ENCODE measurements at regions not wholly inside any gene's neighbourhood (a gene's known extent, or its start where the extent isn't known, plus 50 kb on each side); places are given as distances from the start of the nearest gene placed in this dataset.

DNA sequence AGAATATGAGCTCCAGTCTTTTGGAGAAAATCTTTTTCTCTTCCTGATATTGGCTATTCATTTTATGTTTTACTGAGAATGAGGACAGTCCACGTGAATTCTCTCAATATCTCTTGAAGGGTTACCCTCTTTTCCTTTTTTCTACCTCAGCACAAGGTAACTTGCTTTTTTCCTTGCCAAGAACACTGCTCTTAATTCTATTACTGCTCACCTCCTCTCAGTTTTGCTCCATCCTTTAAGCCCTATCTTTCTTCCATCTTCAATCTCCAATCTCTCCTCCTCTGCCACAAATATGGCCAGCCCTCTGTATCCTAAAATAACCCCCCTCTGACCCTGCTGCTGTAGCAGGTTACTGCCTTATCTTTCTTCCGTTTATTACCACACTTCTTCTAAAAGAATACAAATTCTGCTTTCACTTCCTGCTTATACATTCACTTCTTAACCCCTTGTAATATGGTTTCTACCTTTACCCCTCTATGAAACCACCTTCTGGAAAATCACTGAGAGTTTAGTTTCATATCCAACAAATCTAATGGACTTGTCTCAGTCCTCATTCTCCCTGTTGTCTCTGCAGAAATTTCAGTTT is 89.0 kb downstream of the NFKBIZ start:
- Histone ChIP-seq H3K4me3 (ENCODE audit: low read depth, low read length) (no peak overlapping the region), H3K27ac (ENCODE audit: low read depth, low read length) (no peak overlapping the region), H3K4me1 (ENCODE audit: control insufficient read depth, insufficient read depth, low read length) (no peaks in the 10 kb centered on the region)

DNA sequence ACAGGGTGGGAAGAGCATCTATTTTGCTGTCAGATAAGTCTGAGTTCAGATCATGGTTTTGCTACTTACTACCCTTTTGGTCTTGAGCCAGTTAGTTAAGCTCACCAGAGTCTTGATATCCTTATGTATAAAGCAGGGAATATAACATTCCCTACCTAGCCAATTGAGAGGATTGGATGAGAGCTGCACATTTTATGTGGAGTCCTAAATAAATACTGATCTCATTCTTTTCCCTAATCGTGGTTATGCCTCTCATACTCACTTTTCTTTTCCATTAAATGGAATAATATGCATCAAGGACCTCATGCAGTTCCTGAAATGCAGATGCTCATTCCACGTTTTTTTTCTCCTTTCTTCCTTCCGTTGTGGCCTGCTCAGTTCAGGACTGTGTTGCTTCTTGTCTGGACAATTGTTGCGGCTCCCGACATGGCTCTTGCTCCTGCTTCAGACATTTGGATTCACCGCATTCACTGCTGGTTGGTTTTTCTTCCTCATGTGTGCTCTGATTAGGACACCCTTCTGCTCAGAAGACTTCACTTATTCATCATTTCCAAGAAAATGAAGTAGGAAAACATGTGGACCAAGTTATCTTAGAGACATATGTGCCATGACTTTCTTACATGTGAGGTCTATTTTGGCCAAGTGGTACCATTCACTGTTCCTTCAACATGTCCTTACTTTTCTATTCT is 90.2 kb downstream of the NFKBIZ start:
- no peaks in the 10 kb centered on the region for H3K9me3 ChIP-seq (ENCODE audit: control insufficient read depth, insufficient read depth, low read depth, low read length)
- no peaks in the 10 kb centered on the region for H3K27me3 ChIP-seq (ENCODE audit: control insufficient read depth, insufficient read depth, low read length)
- H3K36me3 ChIP-seq (ENCODE audit: control insufficient read depth, insufficient read depth, low read length): no peaks in the 10 kb centered on the region
- H3K4me1 ChIP-seq (ENCODE audit: control insufficient read depth, insufficient read depth, low read length): no peaks in the 10 kb centered on the region
- no peak overlapping the region for H3K27ac ChIP-seq (ENCODE audit: low read depth, low read length)
- H3K9ac ChIP-seq (ENCODE audit: low read length): no peak overlapping the region
- no peak overlapping the region for H3K4me3 ChIP-seq (ENCODE audit: low read depth, low read length)

More for the DNA sequence above, 89.0 kb downstream of the NFKBIZ start:
- Histone ChIP-seq H3K9me3 (ENCODE audit: control insufficient read depth, insufficient read depth, low read depth, low read length) (no peaks in the 10 kb centered on the region), H3K9ac (ENCODE audit: low read length) (no peak overlapping the region), H3K27me3 (ENCODE audit: control insufficient read depth, insufficient read depth, low read length) (no peaks in the 10 kb centered on the region), H3K36me3 (ENCODE audit: control insufficient read depth, insufficient read depth, low read length) (no peaks in the 10 kb centered on the region)

DNA sequence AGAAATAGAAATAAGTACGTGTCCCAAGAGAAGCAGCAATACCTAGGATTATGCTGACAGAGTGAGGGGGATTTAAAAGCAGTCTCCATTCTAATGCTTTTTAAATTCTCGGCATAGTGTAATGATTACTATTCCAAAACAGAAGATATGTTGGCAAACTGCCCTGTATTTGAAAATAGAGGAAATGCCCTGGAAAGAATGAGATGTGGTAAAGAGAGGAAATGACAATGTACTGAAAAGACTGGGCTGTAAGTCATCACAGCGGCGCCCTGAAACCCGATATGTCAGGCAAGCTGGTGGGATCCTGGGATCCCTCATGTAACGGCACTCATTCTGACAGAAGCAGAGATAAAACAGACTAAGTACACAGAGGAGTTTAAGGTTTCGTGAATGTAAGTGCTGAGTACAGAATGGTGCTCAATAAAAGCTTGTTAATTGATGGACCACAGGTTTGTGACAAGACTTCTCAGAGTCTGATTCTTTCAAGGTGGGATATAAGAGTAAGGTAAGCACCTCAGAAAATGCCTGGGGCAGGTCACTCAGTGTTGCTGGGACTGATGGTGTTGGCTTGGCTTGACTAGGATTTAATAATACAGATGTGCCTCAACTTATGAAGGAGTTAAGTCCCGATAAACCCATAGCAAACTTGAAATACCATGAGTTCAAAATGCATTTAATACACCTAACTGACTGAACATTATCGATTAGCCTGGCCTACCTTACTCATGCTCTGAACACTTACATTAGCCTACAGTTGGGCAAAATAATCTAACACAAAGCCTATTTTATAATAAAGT is 91.4 kb downstream of the NFKBIZ start:
- no peak overlapping the region for H3K27ac ChIP-seq (ENCODE audit: low read depth, low read length)
- H3K27me3 ChIP-seq (ENCODE audit: control insufficient read depth, insufficient read depth, low read length): no peaks in the 10 kb centered on the region
- no peak overlapping the region for H3K4me3 ChIP-seq (ENCODE audit: low read depth, low read length)
- no peak overlapping the region for H3K9ac ChIP-seq (ENCODE audit: low read length)
- H3K36me3 ChIP-seq (ENCODE audit: control insufficient read depth, insufficient read depth, low read length): no peaks in the 10 kb centered on the region
- no peaks in the 10 kb centered on the region for H3K9me3 ChIP-seq (ENCODE audit: control insufficient read depth, insufficient read depth, low read depth, low read length)
- H3K4me1 ChIP-seq (ENCODE audit: control insufficient read depth, insufficient read depth, low read length): no peaks in the 10 kb centered on the region

DNA sequence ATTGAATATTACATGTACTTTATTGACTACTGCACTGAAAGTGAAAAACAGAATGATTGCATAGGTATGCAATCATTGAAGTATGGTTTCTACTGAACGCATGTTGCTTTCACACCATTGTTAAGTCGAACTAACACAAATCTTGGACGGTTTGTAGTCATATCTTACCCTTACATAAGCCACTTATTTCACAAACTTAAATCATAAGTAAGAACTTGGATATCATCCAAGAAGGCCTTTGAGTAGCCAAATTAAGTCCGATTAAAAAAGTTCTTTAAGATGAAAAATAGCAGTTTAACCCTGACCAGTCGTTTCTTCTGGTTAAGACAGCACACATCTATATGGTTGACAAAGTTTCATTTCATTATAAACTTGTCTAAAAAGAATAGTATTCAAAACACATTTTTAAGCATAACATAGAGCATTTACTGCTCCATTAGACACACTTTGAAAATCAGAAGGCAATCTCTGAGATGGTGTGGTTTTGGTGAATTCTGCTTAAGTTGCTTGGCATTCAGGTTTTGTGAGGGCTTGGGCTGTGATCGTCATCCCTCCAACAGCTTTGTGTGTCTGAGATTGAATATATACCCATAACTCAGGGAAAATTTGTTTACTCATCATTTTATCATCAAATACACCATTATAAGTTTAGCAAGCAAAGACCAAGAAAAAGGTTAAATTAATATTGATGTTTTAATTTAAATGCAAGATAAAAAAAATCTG is 92.2 kb downstream of the NFKBIZ start:
- no peaks in the 10 kb centered on the region for H3K4me1 ChIP-seq (ENCODE audit: control insufficient read depth, insufficient read depth, low read length)
- no peaks in the 10 kb centered on the region for H3K36me3 ChIP-seq (ENCODE audit: control insufficient read depth, insufficient read depth, low read length)
- H3K27ac ChIP-seq (ENCODE audit: low read depth, low read length): no peak overlapping the region
- H3K9ac ChIP-seq (ENCODE audit: low read length): no peak overlapping the region
- no peaks in the 10 kb centered on the region for H3K9me3 ChIP-seq (ENCODE audit: control insufficient read depth, insufficient read depth, low read depth, low read length)
- no peak overlapping the region for H3K4me3 ChIP-seq (ENCODE audit: low read depth, low read length)
- H3K27me3 ChIP-seq (ENCODE audit: control insufficient read depth, insufficient read depth, low read length): no peaks in the 10 kb centered on the region

DNA sequence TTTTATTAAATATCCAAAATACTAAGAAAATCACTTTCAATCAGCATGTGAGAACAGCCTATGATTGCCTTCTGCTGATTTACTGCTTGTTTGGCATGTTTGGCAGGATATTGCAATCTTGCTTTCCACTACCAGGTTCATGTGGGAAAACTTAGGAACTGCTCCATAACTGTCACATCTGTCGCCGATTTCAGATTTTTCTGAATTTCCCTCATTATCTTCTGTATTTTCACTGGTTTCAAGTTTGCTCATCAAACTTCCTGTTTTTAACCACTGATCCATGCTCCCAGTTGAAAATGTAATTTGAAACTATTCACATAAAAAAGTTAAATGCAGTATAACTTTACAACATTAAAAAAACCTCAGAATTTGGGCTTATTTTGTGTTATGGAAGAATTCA is 93.0 kb downstream of the NFKBIZ start:
- no peak overlapping the region for H3K27ac ChIP-seq (ENCODE audit: low read depth, low read length)
- no peaks in the 10 kb centered on the region for H3K4me1 ChIP-seq (ENCODE audit: control insufficient read depth, insufficient read depth, low read length)
- no peak overlapping the region for H3K9ac ChIP-seq (ENCODE audit: low read length)

DNA sequence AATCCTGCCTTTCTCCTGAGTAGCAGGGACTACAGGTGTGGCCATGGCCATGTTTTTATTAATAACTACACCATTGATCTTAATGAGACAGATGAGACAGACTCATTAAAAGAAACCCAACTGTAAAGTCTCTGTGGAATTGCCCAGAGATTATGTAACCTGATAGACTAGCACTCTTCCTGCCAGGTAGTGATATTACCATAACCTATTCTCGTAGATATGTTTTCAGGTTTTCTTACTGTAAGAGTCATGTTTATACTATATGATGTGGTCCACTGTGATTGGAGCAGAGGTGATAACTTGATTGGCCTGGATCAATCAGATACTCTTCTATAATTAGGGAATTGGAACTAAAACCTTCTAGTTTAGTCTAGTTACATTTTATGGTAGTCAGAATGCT is 93.7 kb downstream of the NFKBIZ start:
- Histone ChIP-seq H3K9me3 (ENCODE audit: control insufficient read depth, insufficient read depth, low read depth, low read length) (no peaks in the 10 kb centered on the region), H3K4me3 (ENCODE audit: low read depth, low read length) (no peak overlapping the region), H3K36me3 (ENCODE audit: control insufficient read depth, insufficient read depth, low read length) (no peaks in the 10 kb centered on the region), H3K9ac (ENCODE audit: low read length) (no peak overlapping the region), H3K4me1 (ENCODE audit: control insufficient read depth, insufficient read depth, low read length) (no peaks in the 10 kb centered on the region), H3K27me3 (ENCODE audit: control insufficient read depth, insufficient read depth, low read length) (no peaks in the 10 kb centered on the region), H3K27ac (ENCODE audit: low read depth, low read length) (no peak overlapping the region)

More for the DNA sequence above, 93.0 kb downstream of the NFKBIZ start:
- H3K36me3 ChIP-seq (ENCODE audit: control insufficient read depth, insufficient read depth, low read length): no peaks in the 10 kb centered on the region
- H3K4me3 ChIP-seq (ENCODE audit: low read depth, low read length): no peak overlapping the region
- H3K27me3 ChIP-seq (ENCODE audit: control insufficient read depth, insufficient read depth, low read length): no peaks in the 10 kb centered on the region
- no peaks in the 10 kb centered on the region for H3K9me3 ChIP-seq (ENCODE audit: control insufficient read depth, insufficient read depth, low read depth, low read length)

DNA sequence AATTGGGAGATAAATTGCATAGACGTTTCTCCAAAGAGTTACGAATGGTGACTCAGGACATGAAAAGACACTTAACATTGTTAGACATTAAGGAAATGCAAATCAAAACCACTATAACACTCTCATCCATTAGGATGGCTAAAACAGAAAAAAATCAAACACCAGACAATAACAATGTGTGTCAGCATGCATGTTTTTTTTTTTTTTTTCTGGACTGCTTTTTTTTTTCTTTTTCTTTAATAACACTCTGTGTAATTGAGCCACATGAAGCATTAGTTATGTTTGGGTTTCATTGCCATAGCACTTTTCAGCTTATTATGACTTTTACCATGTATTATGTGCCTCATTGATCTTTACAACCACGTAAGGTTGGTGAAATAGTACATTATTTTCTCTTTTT is 95.0 kb downstream of the NFKBIZ start:
- H3K4me3 ChIP-seq (ENCODE audit: low read depth, low read length): no peak overlapping the region
- no peaks in the 10 kb centered on the region for H3K9me3 ChIP-seq (ENCODE audit: control insufficient read depth, insufficient read depth, low read depth, low read length)
- H3K9ac ChIP-seq (ENCODE audit: low read length): no peak overlapping the region
- H3K27ac ChIP-seq (ENCODE audit: low read depth, low read length): no peak overlapping the region
- no peaks in the 10 kb centered on the region for H3K36me3 ChIP-seq (ENCODE audit: control insufficient read depth, insufficient read depth, low read length)
- no peaks in the 10 kb centered on the region for H3K27me3 ChIP-seq (ENCODE audit: control insufficient read depth, insufficient read depth, low read length)
- no peaks in the 10 kb centered on the region for H3K4me1 ChIP-seq (ENCODE audit: control insufficient read depth, insufficient read depth, low read length)

DNA sequence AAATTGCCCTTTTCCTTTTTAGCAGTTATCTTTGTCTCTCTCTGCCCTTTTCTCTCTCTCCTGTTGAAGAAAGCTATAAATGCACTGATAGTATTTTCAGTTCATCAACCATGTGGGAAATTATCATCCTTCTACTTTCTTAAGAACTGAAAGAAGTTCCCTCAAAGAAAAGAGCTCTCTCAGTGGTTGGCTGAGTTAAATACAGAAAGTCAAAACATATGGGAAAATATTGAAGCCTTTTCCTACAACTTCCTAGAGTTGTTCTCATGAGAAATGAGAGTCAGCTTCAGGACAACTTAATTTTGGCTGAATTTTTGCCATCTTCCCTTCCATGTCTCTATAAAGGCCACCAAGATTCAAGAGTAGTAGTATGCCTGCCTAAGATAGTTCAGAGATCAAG is 96.7 kb downstream of the NFKBIZ start:
- Histone ChIP-seq H3K27ac (ENCODE audit: low read depth, low read length) (no peak overlapping the region), H3K27me3 (ENCODE audit: control insufficient read depth, insufficient read depth, low read length) (no peaks in the 10 kb centered on the region), H3K4me1 (ENCODE audit: control insufficient read depth, insufficient read depth, low read length) (no peaks in the 10 kb centered on the region), H3K4me3 (ENCODE audit: low read depth, low read length) (no peak overlapping the region), H3K36me3 (ENCODE audit: control insufficient read depth, insufficient read depth, low read length) (no peaks in the 10 kb centered on the region), H3K9me3 (ENCODE audit: control insufficient read depth, insufficient read depth, low read depth, low read length) (no peaks in the 10 kb centered on the region), H3K9ac (ENCODE audit: low read length) (no peak overlapping the region)

DNA sequence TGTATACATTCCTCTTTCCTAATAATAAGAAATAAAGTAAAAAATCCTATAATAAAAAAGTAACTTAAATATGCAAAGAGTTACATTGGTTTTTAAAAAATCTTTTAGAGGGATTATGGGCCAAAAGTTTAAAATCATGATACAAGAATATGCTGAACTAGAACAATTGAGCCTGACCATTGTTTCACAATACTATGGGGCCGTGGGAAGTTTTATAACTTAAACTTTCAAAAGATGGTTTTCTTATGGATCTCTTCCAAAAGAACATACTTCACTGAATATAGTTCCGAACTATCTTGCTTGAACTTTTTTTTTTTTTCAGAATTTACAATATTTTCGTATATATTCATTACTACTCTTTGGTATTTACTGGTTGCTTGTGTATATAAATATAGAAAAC is 97.6 kb downstream of the NFKBIZ start:
- Histone ChIP-seq H3K9me3 (ENCODE audit: control insufficient read depth, insufficient read depth, low read depth, low read length) (no peaks in the 10 kb centered on the region), H3K4me1 (ENCODE audit: control insufficient read depth, insufficient read depth, low read length) (no peaks in the 10 kb centered on the region), H3K27ac (ENCODE audit: low read depth, low read length) (no peak overlapping the region), H3K9ac (ENCODE audit: low read length) (no peak overlapping the region), H3K36me3 (ENCODE audit: control insufficient read depth, insufficient read depth, low read length) (no peaks in the 10 kb centered on the region), H3K4me3 (ENCODE audit: low read depth, low read length) (no peak overlapping the region), H3K27me3 (ENCODE audit: control insufficient read depth, insufficient read depth, low read length) (no peaks in the 10 kb centered on the region)

DNA sequence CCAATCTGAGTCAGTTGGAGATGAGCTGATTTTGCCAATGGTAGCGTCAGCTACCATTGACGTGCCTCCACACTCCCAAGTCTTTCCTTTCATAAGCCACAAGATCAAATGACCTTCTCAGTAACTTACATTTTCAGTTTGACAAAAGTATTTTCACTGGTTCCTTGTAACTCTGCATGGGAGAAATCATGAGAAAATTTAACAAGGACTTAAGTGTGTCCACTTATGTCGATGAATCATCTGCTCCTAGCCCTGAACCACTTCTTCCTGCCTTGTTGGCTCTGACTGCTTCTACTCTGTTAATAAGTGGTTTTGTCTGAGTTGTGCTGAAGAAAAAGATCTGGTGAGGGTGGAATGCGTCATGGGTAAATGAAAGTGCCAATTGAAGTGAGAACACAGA is 101.2 kb downstream of the NFKBIZ start:
- Histone ChIP-seq H3K27me3 (ENCODE audit: control insufficient read depth, insufficient read depth, low read length) (no peaks in the 10 kb centered on the region), H3K9me3 (ENCODE audit: control insufficient read depth, insufficient read depth, low read depth, low read length) (no peaks in the 10 kb centered on the region), H3K9ac (ENCODE audit: low read length) (no peak overlapping the region), H3K4me1 (ENCODE audit: control insufficient read depth, insufficient read depth, low read length) (no peaks in the 10 kb centered on the region), H3K36me3 (ENCODE audit: control insufficient read depth, insufficient read depth, low read length) (no peaks in the 10 kb centered on the region), H3K4me3 (ENCODE audit: low read depth, low read length) (no peak overlapping the region), H3K27ac (ENCODE audit: low read depth, low read length) (no peak overlapping the region)
